ENCODE measurements at regions not wholly inside any gene's neighbourhood (a gene's known extent, or its start where the extent isn't known, plus 50 kb on each side); places are given as distances from the start of the nearest gene placed in this dataset.
"Not testable (repeated sequence)": the region's sequence is repeated elsewhere in the genome, so short reads cannot be mapped to it uniquely, and the experiment has no call there.

DNA sequence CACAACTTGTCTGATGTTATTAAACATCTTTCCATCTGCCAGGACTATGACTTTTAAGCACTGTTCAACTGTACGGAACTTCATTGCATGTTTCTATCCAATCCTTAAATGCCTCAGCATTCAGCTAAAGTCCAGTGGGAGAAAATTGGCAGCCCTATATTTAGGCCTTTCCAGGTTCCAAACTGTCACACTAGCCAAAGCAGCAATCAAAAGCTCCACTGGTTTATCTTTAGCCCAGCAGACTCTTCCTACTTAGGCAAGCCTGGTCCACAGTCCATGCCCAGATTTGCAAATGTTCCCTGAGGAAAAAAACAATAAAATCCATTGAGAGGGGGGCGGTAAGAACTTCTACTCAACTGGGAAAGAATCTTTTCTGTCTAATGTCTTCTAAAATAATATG lies 349.1 kb upstream of the GJE1 start:
- Histone ChIP-seq H3K4me1 (ENCODE audit: control insufficient read depth, insufficient read depth, low read length) (no peaks in the 10 kb centered on the region), H3K4me3 (ENCODE audit: low read length) (no peak overlapping the region), H3K36me3 (ENCODE audit: control insufficient read depth, insufficient read depth, low read length) (no peaks in the 10 kb centered on the region), H3K27ac (ENCODE audit: low read length) (no peak overlapping the region), H3K9me3 (ENCODE audit: control insufficient read depth, insufficient read depth, low read length) (no peaks in the 10 kb centered on the region), H3K27me3 (ENCODE audit: control insufficient read depth, insufficient read depth, low read length) (no peaks in the 10 kb centered on the region)
- DNase-seq (ENCODE audit: low read depth, low spot score): no peak
- no CpG with 5 or more reads among the region's 2 CpGs for WGBS (ENCODE audit: insufficient coverage, insufficient read length)

DNA sequence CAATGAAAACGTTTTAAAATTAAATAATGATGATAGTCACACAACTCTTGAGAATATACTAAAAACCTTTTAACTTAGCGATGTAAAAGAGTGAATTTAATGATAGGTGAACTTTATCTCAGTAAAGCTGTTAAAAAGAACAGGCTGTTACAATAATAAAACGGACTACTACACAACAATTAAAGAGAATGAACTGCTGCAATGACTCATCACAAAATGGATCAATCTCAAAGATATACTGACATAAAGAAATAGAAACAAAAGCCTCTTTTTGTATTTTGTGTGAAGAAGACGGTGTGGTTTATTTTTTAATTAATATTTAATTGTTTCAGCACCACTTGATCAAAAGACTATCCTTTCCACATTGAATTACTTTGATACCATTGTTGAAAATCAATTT lies 352.4 kb upstream of the GJE1 start:
- no peak overlapping the region for H3K4me3 ChIP-seq (ENCODE audit: low read length)
- H3K27me3 ChIP-seq (ENCODE audit: control insufficient read depth, insufficient read depth, low read length): no peaks in the 10 kb centered on the region
- no CpG with 5 or more reads among the region's 4 CpGs for WGBS (ENCODE audit: insufficient coverage, insufficient read length)
- H3K36me3 ChIP-seq (ENCODE audit: control insufficient read depth, insufficient read depth, low read length): no peaks in the 10 kb centered on the region
- H3K9me3 ChIP-seq (ENCODE audit: control insufficient read depth, insufficient read depth, low read length): no peaks in the 10 kb centered on the region
- H3K4me1 ChIP-seq (ENCODE audit: control insufficient read depth, insufficient read depth, low read length): no peaks in the 10 kb centered on the region
- DNase-seq (ENCODE audit: low read depth, low spot score): no peak
- H3K27ac ChIP-seq (ENCODE audit: low read length): no peak overlapping the region

DNA sequence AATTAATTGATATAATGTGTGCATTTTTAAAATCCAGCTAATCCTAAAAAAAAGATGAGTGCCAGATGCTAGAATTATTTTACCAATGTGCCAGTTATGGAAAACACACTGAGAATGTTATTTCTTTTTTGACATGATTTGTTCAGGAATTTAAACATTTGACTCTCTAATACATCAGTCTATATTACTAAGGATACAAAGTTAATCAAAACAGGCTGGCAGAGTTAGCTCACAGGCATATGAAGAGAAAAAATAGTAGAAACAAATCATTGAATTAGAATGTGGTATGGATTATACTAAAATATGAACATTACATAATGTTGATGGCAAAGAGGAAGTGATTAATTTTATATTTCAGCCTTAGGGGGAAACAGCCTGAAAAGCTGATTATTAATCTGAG lies 368.3 kb upstream of the GJE1 start:
- Histone ChIP-seq H3K4me3 (ENCODE audit: low read length) (no peak overlapping the region), H3K36me3 (ENCODE audit: control insufficient read depth, insufficient read depth, low read length) (no peaks in the 10 kb centered on the region), H3K9me3 (ENCODE audit: control insufficient read depth, insufficient read depth, low read length) (no peaks in the 10 kb centered on the region), H3K4me1 (ENCODE audit: control insufficient read depth, insufficient read depth, low read length) (no peaks in the 10 kb centered on the region), H3K27me3 (ENCODE audit: control insufficient read depth, insufficient read depth, low read length) (no peaks in the 10 kb centered on the region), H3K27ac (ENCODE audit: low read length) (no peak overlapping the region)
- DNase-seq (ENCODE audit: low read depth, low spot score): no peak

DNA sequence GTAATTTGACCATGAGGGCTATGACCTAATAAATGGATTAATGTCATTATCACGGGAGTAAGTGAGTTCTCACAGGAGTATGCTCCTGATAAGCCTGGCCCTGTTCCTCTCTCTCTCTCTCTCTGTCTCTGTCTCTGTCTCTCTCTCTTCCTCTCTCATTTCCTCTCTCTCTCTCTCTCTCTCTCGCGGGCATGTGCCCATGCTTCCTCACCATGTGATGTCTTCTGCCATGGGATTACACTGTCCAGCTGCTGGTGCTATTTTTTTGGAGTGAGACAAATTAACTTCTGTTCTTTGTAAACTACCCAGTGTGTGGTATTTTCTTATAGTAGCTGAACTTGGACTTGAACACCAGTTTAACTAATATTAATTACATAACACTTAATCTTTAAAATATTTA lies 374.3 kb upstream of the GJE1 start:
- Histone ChIP-seq H3K27me3 (ENCODE audit: control insufficient read depth, insufficient read depth, low read length) (no peaks in the 10 kb centered on the region), H3K27ac (ENCODE audit: low read length) (no peak overlapping the region), H3K9me3 (ENCODE audit: control insufficient read depth, insufficient read depth, low read length) (no peaks in the 10 kb centered on the region), H3K36me3 (ENCODE audit: control insufficient read depth, insufficient read depth, low read length) (no peaks in the 10 kb centered on the region), H3K4me1 (ENCODE audit: control insufficient read depth, insufficient read depth, low read length) (no peaks in the 10 kb centered on the region), H3K4me3 (ENCODE audit: low read length) (no peak overlapping the region)
- no CpG with 5 or more reads among the region's 3 CpGs for WGBS (ENCODE audit: insufficient coverage, insufficient read length)
- DNase-seq (ENCODE audit: low read depth, low spot score): no peak

DNA sequence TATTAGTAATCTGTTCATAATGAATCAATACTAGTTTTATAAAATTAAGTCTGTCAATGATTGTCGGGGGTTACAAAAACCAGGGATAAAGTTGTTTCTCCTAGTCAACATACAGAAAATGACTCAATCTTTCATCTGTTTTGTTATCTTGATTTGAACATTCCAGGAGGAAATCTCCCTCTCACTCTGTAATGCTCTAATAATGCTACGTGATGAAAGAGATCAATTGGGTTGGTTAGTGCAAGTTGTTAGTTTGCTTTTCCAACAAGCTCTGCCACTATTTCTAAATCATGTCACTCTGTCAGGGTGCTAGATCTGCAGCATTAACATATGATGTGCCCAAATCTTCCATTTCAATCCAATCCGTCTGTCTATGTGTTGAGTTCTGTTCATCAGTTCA lies 379.5 kb upstream of the GJE1 start:
- no peak overlapping the region for H3K27ac ChIP-seq (ENCODE audit: low read length)
- no CpG with 5 or more reads among the region's 3 CpGs for WGBS (ENCODE audit: insufficient coverage, insufficient read length)
- no peak overlapping the region for H3K4me3 ChIP-seq (ENCODE audit: low read length)

DNA sequence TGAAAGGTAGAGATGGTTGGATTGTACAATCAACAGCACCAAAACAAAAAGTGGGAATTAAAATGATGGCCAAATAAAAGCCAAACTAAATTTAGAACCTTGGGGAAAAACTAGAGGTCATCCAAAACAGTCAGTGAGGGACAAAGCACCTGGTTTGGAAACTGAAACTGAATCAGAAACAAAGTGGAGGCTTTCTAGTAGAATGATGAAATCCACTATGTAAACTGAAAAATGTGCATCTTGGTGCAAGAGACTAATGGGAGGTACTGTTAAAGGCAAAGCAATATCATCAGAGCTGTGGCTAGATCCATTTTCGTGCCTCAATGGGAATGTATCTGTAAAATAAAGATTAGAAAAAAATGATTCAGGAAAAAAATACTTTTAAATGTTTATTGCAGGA lies 380.0 kb upstream of the GJE1 start:
- no CpG with 5 or more reads among the region's 1 CpG for WGBS (ENCODE audit: insufficient coverage, insufficient read length)
- no peak for DNase-seq (ENCODE audit: low read depth, low spot score)
- no peak overlapping the region for H3K27ac ChIP-seq (ENCODE audit: low read length)
- no peaks in the 10 kb centered on the region for H3K36me3 ChIP-seq (ENCODE audit: control insufficient read depth, insufficient read depth, low read length)
- no peak overlapping the region for H3K4me3 ChIP-seq (ENCODE audit: low read length)
- H3K9me3 ChIP-seq (ENCODE audit: control insufficient read depth, insufficient read depth, low read length): no peaks in the 10 kb centered on the region
- no peaks in the 10 kb centered on the region for H3K4me1 ChIP-seq (ENCODE audit: control insufficient read depth, insufficient read depth, low read length)
- no peaks in the 10 kb centered on the region for H3K27me3 ChIP-seq (ENCODE audit: control insufficient read depth, insufficient read depth, low read length)

More for the DNA sequence above, 379.5 kb upstream of the GJE1 start:
- H3K9me3 ChIP-seq (ENCODE audit: control insufficient read depth, insufficient read depth, low read length): no peaks in the 10 kb centered on the region
- H3K36me3 ChIP-seq (ENCODE audit: control insufficient read depth, insufficient read depth, low read length): no peaks in the 10 kb centered on the region
- H3K4me1 ChIP-seq (ENCODE audit: control insufficient read depth, insufficient read depth, low read length): no peaks in the 10 kb centered on the region
- H3K27me3 ChIP-seq (ENCODE audit: control insufficient read depth, insufficient read depth, low read length): no peaks in the 10 kb centered on the region
- no peak for DNase-seq (ENCODE audit: low read depth, low spot score)

DNA sequence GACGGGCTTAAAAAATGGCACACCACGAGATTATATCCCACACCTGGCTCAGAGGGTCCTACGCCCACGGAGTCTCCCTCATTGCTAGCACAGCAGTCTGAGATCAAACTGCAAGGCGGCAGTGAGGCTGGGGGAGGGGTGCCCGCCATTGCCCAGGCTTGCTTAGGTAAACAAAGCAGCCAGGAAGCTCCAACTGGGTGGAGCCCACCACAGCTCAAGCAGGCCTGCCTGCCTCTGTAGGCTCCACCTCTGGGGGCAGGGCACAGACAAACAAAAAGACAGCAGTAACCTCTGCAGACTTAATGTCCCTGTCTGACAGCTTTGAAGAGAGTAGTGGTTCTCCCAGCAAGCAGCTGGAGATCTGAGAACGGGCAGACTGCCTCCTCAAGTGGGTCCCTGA lies 386.4 kb upstream of the GJE1 start:
- not testable (repeated sequence) for H3K27ac ChIP-seq (ENCODE audit: low read length); H3K4me3 ChIP-seq (ENCODE audit: low read length); H3K27me3 ChIP-seq (ENCODE audit: control insufficient read depth, insufficient read depth, low read length); H3K9me3 ChIP-seq (ENCODE audit: control insufficient read depth, insufficient read depth, low read length); H3K4me1 ChIP-seq (ENCODE audit: control insufficient read depth, insufficient read depth, low read length); DNase-seq (ENCODE audit: low read depth, low spot score); H3K36me3 ChIP-seq (ENCODE audit: control insufficient read depth, insufficient read depth, low read length)
- no CpG with 5 or more reads among the region's 7 CpGs for WGBS (ENCODE audit: insufficient coverage, insufficient read length)

DNA sequence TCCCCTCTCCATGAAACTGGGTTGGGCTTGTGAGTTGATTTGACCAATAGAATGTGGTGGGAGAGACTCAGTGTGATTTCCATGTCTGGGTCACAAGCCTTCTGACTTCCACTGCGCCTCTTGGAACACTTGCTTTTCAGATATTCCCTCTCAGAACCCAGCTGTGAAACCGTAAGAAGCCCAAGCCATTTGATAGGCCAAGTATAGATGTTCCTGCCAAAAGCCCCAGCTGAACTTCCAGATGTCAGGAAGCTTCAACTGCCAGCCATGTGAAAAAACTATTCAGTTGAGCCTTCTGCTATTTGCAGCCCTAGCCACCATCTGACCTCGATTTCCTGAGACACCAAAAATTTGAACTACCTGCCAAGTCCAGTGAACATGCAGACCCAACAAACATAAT lies 387.8 kb upstream of the GJE1 start:
- no peak for DNase-seq (ENCODE audit: low read depth, low spot score)
- Histone ChIP-seq H3K27ac (ENCODE audit: low read length) (no peak overlapping the region), H3K27me3 (ENCODE audit: control insufficient read depth, insufficient read depth, low read length) (no peaks in the 10 kb centered on the region), H3K36me3 (ENCODE audit: control insufficient read depth, insufficient read depth, low read length) (no peaks in the 10 kb centered on the region), H3K4me1 (ENCODE audit: control insufficient read depth, insufficient read depth, low read length) (no peaks in the 10 kb centered on the region), H3K4me3 (ENCODE audit: low read length) (no peak overlapping the region), H3K9me3 (ENCODE audit: control insufficient read depth, insufficient read depth, low read length) (no peaks in the 10 kb centered on the region)
- WGBS (ENCODE audit: insufficient coverage, insufficient read length): no CpG with 5 or more reads among the region's 3 CpGs

DNA sequence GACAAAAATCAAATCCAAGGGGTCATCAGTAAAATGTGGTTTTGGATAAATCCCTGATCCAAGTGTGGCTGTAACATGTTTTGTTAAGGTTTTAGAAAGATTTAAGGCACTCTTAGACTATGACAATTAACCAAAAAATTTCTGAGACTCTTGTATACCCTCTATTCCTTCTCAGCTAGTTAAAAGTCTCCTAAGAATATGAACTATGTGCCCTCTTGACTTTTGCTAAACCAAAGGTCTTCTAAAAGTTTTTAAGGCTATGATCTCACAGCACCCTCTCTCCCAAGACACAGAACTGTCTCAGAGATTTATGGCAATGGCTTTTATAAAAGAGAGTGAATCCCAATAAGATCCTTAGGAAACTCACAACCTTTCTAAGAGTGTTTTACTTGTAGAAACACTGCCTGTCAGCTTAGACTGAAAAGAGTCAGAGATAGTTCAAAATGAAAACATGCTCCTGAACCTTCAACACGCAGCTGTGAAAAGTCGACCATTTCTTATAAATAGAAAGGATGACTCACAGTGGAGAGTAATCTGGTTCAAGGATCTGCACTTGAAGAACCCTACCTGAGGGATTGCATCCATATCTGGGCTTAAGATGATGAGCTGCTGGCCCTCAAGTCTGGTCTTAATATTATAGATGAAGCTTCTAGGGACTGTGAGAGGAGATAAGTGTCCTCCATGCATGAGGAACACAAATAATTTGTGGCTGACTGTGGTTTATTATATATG lies 388.4 kb upstream of the GJE1 start:
- H3K4me1 ChIP-seq (ENCODE audit: control insufficient read depth, insufficient read depth, low read length): no peaks in the 10 kb centered on the region
- H3K36me3 ChIP-seq (ENCODE audit: control insufficient read depth, insufficient read depth, low read length): no peaks in the 10 kb centered on the region
- WGBS (ENCODE audit: insufficient coverage, insufficient read length): no CpG with 5 or more reads among the region's 2 CpGs
- H3K27me3 ChIP-seq (ENCODE audit: control insufficient read depth, insufficient read depth, low read length): no peaks in the 10 kb centered on the region
- H3K27ac ChIP-seq (ENCODE audit: low read length): no peak overlapping the region
- DNase-seq (ENCODE audit: low read depth, low spot score): no peak
- no peak overlapping the region for H3K4me3 ChIP-seq (ENCODE audit: low read length)
- H3K9me3 ChIP-seq (ENCODE audit: control insufficient read depth, insufficient read depth, low read length): no peaks in the 10 kb centered on the region

DNA sequence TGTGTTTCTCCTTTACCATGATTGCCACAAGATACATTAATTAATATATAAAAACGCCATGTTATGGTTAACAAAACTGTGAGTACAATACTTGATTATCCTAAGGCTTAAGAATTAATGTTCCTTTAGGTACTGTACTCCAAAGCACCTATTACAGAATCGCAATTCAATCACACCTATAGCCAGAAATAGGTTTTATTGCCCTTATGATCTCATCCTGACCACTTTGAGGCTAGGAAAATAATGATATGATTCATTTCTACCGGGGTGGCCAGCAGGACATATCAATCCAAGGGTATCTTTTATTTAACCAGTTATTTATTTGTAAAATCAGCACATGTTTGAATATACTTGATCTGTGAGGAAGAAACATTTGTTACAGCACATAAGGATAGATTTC lies 396.6 kb upstream of the GJE1 start:
- Histone ChIP-seq H3K36me3 (ENCODE audit: control insufficient read depth, insufficient read depth, low read length) (no peaks in the 10 kb centered on the region), H3K9me3 (ENCODE audit: control insufficient read depth, insufficient read depth, low read length) (no peaks in the 10 kb centered on the region), H3K4me3 (ENCODE audit: low read length) (no peak overlapping the region), H3K27me3 (ENCODE audit: control insufficient read depth, insufficient read depth, low read length) (no peaks in the 10 kb centered on the region), H3K4me1 (ENCODE audit: control insufficient read depth, insufficient read depth, low read length) (no peaks in the 10 kb centered on the region), H3K27ac (ENCODE audit: low read length) (no peak overlapping the region)
- no peak for DNase-seq (ENCODE audit: low read depth, low spot score)
- no CpG with 5 or more reads among the region's 3 CpGs for WGBS (ENCODE audit: insufficient coverage, insufficient read length)

DNA sequence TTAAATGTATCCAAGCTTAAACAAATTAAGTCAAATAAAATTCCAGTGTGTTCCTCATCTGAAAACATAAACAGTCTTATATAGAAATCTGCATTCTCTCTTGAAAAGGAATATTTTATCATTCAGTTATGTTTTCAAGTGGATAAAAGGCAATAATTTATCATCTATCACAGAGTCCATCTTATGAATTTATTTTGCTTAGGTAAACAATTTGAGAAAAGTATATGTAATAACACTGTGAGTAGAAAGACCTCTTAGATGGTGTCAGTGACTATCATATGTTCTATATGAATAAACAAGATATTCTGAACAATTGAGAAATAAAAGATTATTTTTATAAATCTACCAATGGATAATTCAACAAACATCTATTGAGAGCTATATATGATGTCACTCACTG lies 397.6 kb upstream of the GJE1 start:
- Histone ChIP-seq H3K27ac (ENCODE audit: low read length) (no peak overlapping the region), H3K27me3 (ENCODE audit: control insufficient read depth, insufficient read depth, low read length) (no peaks in the 10 kb centered on the region), H3K36me3 (ENCODE audit: control insufficient read depth, insufficient read depth, low read length) (no peaks in the 10 kb centered on the region), H3K9me3 (ENCODE audit: control insufficient read depth, insufficient read depth, low read length) (no peaks in the 10 kb centered on the region), H3K4me1 (ENCODE audit: control insufficient read depth, insufficient read depth, low read length) (no peaks in the 10 kb centered on the region), H3K4me3 (ENCODE audit: low read length) (no peak overlapping the region)
- no peak for DNase-seq (ENCODE audit: low read depth, low spot score)

Data from iPS DF 6.9 (cell line).